Fibroblast of the aortic adventitia (primary cell): ENCODE measurements at regions not wholly inside any gene's neighbourhood (a gene's known extent, or its start where the extent isn't known, plus 50 kb on each side); places are given as distances from the start of the nearest gene placed in this dataset.

Experiments
- DNase-seq: peaks from one replicate; pipeline ENCODE4 v3.0.0-alpha.2; 2010; ENCODE audit warnings: low read depth
- H3K4me3 ChIP-seq: 2 replicates; pipeline ENCODE4 v1.5.1; 2011; ENCODE audit warnings: low read depth, mild to moderate bottlenecking, control low read depth, low read length, moderate library complexity
- CTCF ChIP-seq: IDR thresholded peaks from 2 replicates; pipeline ENCODE4 v1.5.1; 2011; ENCODE audit warnings: mild to moderate bottlenecking, low read length, control low read depth, inconsistent platforms; ENCODE audit not compliant: insufficient read depth

- peak; percentile 17 for TF ChIP-seq CTCF
- no peak overlapping the region for H3K4me3 ChIP-seq
- peak; percentile 2 for DNase-seq
Observed at GRCh38 chr3:18758047-18758704, 333.0 kb upstream of the SATB1 start.

DNA sequence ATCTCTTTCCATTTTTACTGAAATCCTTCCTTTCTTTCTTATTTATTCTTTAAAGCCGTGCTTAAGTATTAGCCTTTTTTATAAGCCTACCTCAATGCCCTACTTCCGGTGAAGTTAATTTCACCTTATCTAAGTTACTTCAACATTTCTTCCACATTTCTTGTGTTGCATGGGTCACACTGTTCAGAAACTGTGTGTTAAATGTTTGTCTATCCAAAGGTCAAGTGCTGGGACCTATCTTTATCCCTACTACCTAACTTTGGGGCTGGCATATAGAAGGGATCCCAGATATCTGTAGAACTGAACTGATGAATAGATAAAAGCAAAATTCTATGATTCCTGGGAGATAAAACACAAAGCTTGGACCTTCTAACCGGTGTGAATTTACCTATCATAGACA is 332.3 kb upstream of the SATB1 start:
- no peak for TF ChIP-seq CTCF
- H3K4me3 ChIP-seq, result no peak overlapping the region
- DNase-seq, result no peak

GRCh38 chr3:18752273-18752934 is 327.3 kb upstream of the SATB1 start:
- no peak for DNase-seq
- no peak for TF ChIP-seq CTCF
- no peak overlapping the region for H3K4me3 ChIP-seq

DNA sequence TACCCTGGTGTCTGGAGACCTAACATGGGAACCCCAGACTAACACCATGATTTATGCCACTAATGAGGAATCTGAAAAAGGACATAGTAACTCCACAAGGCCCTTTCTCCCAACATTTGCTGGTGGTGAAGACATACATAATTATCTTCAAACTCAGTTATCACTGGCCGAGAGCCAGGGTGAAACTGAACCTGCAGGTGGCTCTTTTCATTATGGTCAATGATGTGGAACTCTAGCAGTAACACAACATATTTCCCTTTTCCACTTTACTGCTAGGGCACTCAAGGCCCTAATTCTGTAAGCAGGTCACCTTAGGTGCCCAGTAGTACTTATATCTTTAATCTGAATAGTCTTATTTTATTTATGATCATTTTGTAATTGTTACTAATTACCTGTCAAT is 326.4 kb upstream of the SATB1 start:
- TF ChIP-seq CTCF, result no peak
- no peak overlapping the region for H3K4me3 ChIP-seq
- DNase-seq, result no peak

DNA sequence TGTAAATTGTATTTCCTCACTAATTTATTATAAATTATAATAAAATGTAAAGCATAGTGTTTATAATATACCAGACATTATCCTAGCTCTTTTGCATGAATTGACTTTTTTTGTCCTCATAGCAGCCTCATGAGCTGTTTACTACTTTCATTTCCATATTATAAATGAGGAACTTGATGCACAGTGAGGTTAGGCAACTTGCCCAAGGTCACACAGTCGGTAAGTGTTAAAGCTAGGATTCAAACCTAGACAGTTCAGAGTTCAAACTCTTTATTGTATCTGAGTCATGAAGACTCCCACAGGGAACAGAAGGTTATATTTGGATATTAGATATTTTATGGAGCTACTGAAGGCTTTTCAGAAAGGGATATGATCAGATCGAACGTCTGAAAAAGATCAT is 322.2 kb upstream of the SATB1 start:
- TF ChIP-seq CTCF, result no peak
- no peak for DNase-seq
- H3K4me3 ChIP-seq, result no peak overlapping the region

DNA sequence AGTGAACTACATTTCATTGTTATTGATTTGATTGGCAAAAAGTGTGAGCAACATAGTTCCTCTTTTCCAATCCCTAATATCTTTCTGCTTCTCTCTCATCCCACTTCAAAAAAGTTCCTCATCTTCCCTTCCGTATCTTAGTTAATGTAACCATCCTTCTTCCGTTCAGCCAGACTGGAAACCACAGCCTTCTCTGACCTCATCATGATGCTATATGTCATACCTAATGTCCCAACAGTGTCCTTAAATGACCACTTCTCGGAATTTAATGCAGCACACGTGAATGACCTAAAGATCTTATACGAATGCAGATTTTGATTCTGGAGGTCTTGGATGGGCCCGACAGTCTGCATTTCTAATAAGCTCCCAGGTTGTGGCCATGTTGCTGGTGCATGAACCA is 320.3 kb upstream of the SATB1 start:
- no peak overlapping the region for H3K4me3 ChIP-seq
- no peak for DNase-seq
- no peak for TF ChIP-seq CTCF
